GM18951 (cell line): ENCODE measurements at regions not wholly inside any gene's neighbourhood (a gene's known extent, or its start where the extent isn't known, plus 50 kb on each side); places are given as distances from the start of the nearest gene placed in this dataset.
"Not testable (repeated sequence)": the region's sequence is repeated elsewhere in the genome, so short reads cannot be mapped to it uniquely, and the experiment has no call there.

Source experiments
- POLR2A ChIP-seq: IDR thresholded peaks from 4 replicates; pipeline ENCODE4 v1.6.1; 2011; ENCODE audit warnings: mild to moderate bottlenecking; ENCODE audit not compliant: insufficient read length, insufficient read depth; ENCODE audit errors: extremely low read depth
- in situ Hi-C: fragments of 300-500 bp; cut with MboI; formaldehyde crosslinking; loops from one replicate; pipeline ENCODE4 v1.12.0; 2022; ENCODE audit warnings: low sequenced_read_pairs, mixed read lengths, inconsistent platforms; ENCODE audit not compliant: unreplicated experiment

GRCh38 chr10:30722956-30723620 lies 93.5 kb upstream of the LYZL2 start:
- in situ Hi-C loops = no loop called here
- TF ChIP-seq POLR2A = no peak

- no peak for TF ChIP-seq POLR2A
- in situ Hi-C loops = no loop called here
Observed at GRCh38 chr10:30719832-30720231, 90.3 kb upstream of the LYZL2 start.

GRCh38 chr10:30709700-30710358 lies 80.3 kb upstream of the LYZL2 start:
- in situ Hi-C loops = no loop called here
- TF ChIP-seq POLR2A = no peak

DNA sequence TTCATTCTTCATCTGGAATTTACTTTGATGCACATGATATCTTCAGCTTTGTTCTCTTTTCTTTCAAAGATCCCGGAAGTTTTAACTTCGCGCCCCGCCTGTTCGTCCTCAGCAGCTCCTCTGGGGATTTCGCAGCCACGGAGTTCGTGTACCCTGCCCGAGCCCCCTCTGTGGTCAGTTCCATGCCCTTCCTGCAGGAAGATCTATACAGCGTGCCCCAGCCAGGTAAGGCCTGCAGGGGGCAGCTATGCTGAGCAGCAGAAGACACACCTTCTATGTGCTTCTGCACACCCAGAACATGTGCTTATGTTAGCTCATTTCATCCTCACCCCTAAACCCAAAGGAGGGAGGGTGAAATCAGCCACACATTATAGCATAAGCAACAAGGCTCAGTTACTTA lies 79.7 kb upstream of the LYZL2 start:
- in situ Hi-C loops = no loop called here
- TF ChIP-seq POLR2A = no peak

GRCh38 chr10:30708234-30708633 lies 78.7 kb upstream of the LYZL2 start:
- in situ Hi-C loops = no loop called here
- no peak for TF ChIP-seq POLR2A

- in situ Hi-C loops = not testable (repeated sequence)
Observed at GRCh38 chr10:30706189-30706588, 76.6 kb upstream of the LYZL2 start.

DNA sequence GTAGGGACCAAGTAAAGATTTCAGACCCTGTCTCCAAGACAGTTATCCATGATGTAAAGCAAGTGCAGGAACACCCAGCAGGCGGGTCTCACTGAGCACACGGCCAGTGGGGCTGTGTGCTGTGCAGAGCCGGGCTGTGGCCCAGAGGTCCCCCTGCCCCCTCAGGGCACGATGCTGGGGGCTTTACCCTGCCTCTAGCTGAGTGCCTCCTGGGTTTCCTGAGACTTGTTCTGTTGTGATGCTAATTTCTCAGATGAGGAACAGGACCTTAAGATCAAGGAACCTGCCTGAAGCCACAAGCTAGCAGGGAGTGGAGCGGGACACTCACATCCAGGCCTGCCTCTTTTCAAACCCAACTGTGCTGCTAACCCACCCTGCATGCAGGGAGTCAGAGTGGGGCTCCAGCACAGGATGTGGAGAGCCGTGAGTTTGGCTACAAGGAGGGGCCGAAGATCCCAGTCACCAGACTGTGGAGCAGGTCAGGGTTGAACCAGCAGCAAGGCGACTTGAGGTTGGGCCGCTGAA lies 76.1 kb upstream of the LYZL2 start:
- in situ Hi-C loops = no loop called here
- TF ChIP-seq POLR2A = no peak

DNA sequence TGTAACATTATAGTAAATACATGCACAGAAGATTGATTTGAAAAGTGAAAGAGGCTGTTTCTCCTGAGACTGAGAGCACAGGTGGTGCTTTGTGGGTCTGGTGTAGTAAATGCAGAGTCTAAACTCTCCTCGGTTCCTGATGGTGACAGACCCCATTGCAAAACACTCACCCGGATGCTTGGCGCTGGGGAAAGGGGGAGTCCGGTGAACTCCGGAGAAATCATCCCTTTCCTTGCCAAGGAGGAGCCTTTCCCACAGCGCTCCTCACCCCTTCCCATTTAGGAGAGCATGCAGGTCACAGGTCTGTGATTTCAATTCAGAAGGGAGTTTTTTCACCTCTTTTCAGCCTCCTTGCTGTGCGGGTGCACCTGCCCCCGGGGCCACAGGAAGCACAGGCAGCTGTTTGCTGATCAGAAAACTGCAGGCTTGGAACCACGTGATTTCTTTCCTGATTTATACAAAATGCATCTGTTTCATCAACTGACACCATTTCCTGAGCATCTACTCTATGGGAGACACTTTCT lies 75.6 kb upstream of the LYZL2 start:
- in situ Hi-C loops = no loop called here
- TF ChIP-seq POLR2A = no peak

GRCh38 chr10:30704601-30705100 lies 75.1 kb upstream of the LYZL2 start:
- in situ Hi-C loops = not testable (repeated sequence)

DNA sequence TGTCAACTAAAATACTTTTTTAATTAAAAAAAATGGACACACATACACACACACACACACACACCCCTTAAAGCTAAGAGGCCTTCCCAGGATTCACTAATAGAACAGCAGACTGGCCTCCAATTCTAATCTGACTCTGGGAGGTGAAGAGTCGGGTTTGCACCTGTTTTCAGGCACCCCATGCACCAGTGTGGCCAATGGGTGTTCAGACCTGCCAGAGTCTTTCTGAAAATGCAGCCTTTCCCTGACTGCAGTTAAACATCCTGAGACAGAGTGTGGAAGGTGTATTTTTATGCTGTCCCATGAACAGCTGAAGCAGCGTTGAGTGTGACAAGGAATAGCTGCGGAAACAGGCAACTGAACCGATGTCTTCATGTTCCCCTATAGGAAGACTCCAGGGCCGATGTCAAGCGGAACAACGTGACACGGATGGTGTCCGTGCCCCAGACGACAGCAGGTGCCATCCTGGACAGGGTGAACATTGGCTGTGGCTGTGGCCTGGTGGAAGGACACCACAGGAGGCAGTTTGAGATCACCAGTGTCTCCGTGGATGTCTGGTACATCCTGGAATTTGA lies 74.6 kb upstream of the LYZL2 start:
- in situ Hi-C loops = no loop called here
- no peak for TF ChIP-seq POLR2A

DNA sequence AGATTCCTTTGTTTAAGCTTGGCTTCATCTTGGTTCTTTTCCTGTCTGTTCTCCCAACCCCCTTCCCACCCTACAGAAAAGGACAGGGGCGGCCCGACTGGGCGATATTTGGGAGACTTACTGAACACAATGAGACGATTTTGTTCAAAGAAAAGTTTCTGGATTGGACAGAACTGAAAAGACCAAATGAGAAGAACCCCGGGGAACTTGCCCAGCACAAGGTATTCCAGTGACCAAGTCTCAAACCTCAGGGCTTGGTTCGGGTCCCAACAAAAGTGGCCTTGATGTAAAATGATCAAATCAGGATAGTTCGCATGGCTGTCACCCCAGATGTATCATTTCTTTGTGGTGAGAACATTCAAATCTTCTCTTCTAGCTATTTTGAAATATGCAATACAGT lies 73.9 kb upstream of the LYZL2 start:
- in situ Hi-C loops = not testable (repeated sequence)

GRCh38 chr10:30702860-30703259 lies 73.3 kb upstream of the LYZL2 start:
- in situ Hi-C loops = no loop called here
- no peak for TF ChIP-seq POLR2A

GRCh38 chr10:30701451-30702173 lies 72.1 kb upstream of the LYZL2 start:
- TF ChIP-seq POLR2A = peak; percentile 44
- in situ Hi-C loops = no loop called here
